PC-9 (cell line): ENCODE measurements at regions not wholly inside any gene's neighbourhood (a gene's known extent, or its start where the extent isn't known, plus 50 kb on each side); places are given as distances from the start of the nearest gene placed in this dataset.

Experiments used
- EZH2 ChIP-seq: fragments of 200-600 bp; sonication (generic); IDR thresholded peaks from 2 replicates; pipeline ENCODE4 v1.8.0; 2017; ENCODE audit warnings: antibody characterized with exemption, low read depth
- TF ChIP-seq, protein P1 (sequence below): fragments of 200-600 bp; sonication (generic); conservative IDR thresholded peaks from 2 replicates; pipeline ENCODE4 v1.6.1; 2017; ENCODE audit warnings: mixed run types, antibody characterized with exemption, mild to moderate bottlenecking, moderate library complexity

GRCh38 chr16:62969711-62970318, 933.6 kb upstream of the CDH8 start:
- TF ChIP-seq, protein P1, sequence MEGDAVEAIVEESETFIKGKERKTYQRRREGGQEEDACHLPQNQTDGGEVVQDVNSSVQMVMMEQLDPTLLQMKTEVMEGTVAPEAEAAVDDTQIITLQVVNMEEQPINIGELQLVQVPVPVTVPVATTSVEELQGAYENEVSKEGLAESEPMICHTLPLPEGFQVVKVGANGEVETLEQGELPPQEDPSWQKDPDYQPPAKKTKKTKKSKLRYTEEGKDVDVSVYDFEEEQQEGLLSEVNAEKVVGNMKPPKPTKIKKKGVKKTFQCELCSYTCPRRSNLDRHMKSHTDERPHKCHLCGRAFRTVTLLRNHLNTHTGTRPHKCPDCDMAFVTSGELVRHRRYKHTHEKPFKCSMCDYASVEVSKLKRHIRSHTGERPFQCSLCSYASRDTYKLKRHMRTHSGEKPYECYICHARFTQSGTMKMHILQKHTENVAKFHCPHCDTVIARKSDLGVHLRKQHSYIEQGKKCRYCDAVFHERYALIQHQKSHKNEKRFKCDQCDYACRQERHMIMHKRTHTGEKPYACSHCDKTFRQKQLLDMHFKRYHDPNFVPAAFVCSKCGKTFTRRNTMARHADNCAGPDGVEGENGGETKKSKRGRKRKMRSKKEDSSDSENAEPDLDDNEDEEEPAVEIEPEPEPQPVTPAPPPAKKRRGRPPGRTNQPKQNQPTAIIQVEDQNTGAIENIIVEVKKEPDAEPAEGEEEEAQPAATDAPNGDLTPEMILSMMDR, result no peak
- TF ChIP-seq EZH2, result no peak
